GM19035 (cell line): ENCODE measurements at regions not wholly inside any gene's neighbourhood (a gene's known extent, or its start where the extent isn't known, plus 50 kb on each side); places are given as distances from the start of the nearest gene placed in this dataset.

Experiments
- ATAC-seq: cut with Tn5 transposase; IDR thresholded peaks from one replicate; pipeline ENCODE4 v1.9.1; 2021; ENCODE audit not compliant: unreplicated experiment

- no peak for ATAC-seq
These were observed 564.2 kb downstream of the TFAP2B start for GRCh38 chr6:51382847-51383246.

GRCh38 chr6:51384736-51385135, 566.1 kb downstream of the TFAP2B start:
- no peak for ATAC-seq

- no peak for ATAC-seq
These were observed 567.7 kb downstream of the TFAP2B start for GRCh38 chr6:51386347-51386836.

- ATAC-seq = no peak
These were observed 569.2 kb downstream of the TFAP2B start for GRCh38 chr6:51387907-51388306.

GRCh38 chr6:51394061-51394460, 575.4 kb downstream of the TFAP2B start:
- ATAC-seq = no peak

GRCh38 chr6:51396583-51396982, 577.9 kb downstream of the TFAP2B start:
- no peak for ATAC-seq

- peak; percentile 65 for ATAC-seq
These were observed 579.5 kb downstream of the TFAP2B start for GRCh38 chr6:51398064-51398705.

GRCh38 chr6:51398793-51399192, 580.1 kb downstream of the TFAP2B start:
- peak; percentile 46 for ATAC-seq

GRCh38 chr6:51410453-51410852, 591.8 kb downstream of the TFAP2B start:
- no peak for ATAC-seq

GRCh38 chr6:51411496-51412125, 592.9 kb downstream of the TFAP2B start:
- no peak for ATAC-seq

- no peak for ATAC-seq
These were observed 595.7 kb downstream of the TFAP2B start for GRCh38 chr6:51414361-51414760.

- no peak for ATAC-seq
These were observed 596.8 kb downstream of the TFAP2B start for GRCh38 chr6:51415501-51415900.

GRCh38 chr6:51429017-51429712, 610.5 kb downstream of the TFAP2B start:
- no peak for ATAC-seq

GRCh38 chr6:51430589-51430988, 611.9 kb downstream of the TFAP2B start:
- ATAC-seq = no peak

GRCh38 chr6:51432481-51432880, 613.8 kb downstream of the TFAP2B start:
- no peak for ATAC-seq

- no peak for ATAC-seq
These were observed 631.7 kb downstream of the TFAP2B start for GRCh38 chr6:51450248-51450957.

GRCh38 chr6:51450958-51451357, 632.3 kb downstream of the TFAP2B start:
- no peak for ATAC-seq

GRCh38 chr6:51456282-51456681, 631.1 kb downstream of the PKHD1 start:
- no peak for ATAC-seq

GRCh38 chr6:51459958-51460357, 627.5 kb downstream of the PKHD1 start:
- peak; percentile 94 for ATAC-seq

GRCh38 chr6:51462896-51463295, 624.5 kb downstream of the PKHD1 start:
- no peak for ATAC-seq

- ATAC-seq = no peak
These were observed 624.1 kb downstream of the PKHD1 start for GRCh38 chr6:51463321-51463720.
